GM18867 (cell line): ENCODE measurements at regions not wholly inside any gene's neighbourhood (a gene's known extent, or its start where the extent isn't known, plus 50 kb on each side); places are given as distances from the start of the nearest gene placed in this dataset.
"Not testable (repeated sequence)": the region's sequence is repeated elsewhere in the genome, so short reads cannot be mapped to it uniquely, and the experiment has no call there.

Experiments
- ATAC-seq: cut with Tn5 transposase; IDR thresholded peaks from one replicate; pipeline ENCODE4 v1.9.1; 2021; ENCODE audit warnings: mild to moderate bottlenecking, moderate library complexity; ENCODE audit not compliant: unreplicated experiment

- ATAC-seq = no peak
Measured at GRCh38 chr5:126677121-126677520, 76.4 kb downstream of the PHAX start.

GRCh38 chr5:126680191-126680817 is 79.6 kb downstream of the PHAX start:
- ATAC-seq = peak; percentile 53

GRCh38 chr5:126681314-126681713 is 80.6 kb downstream of the PHAX start:
- not testable (repeated sequence) for ATAC-seq

- ATAC-seq = no peak
Measured at GRCh38 chr5:126681970-126682369, 81.2 kb downstream of the PHAX start.

GRCh38 chr5:126682856-126683255 is 82.1 kb downstream of the PHAX start:
- no peak for ATAC-seq

GRCh38 chr5:126683912-126684311 is 83.2 kb downstream of the PHAX start:
- no peak for ATAC-seq

- not testable (repeated sequence) for ATAC-seq
Measured at GRCh38 chr5:126684656-126685442, 84.1 kb downstream of the PHAX start.

GRCh38 chr5:126686451-126687126 is 85.8 kb downstream of the PHAX start:
- no peak for ATAC-seq

- ATAC-seq = no peak
Measured at GRCh38 chr5:126692971-126693370, 84.0 kb upstream of the LMNB1 start.

- no peak for ATAC-seq
Measured at GRCh38 chr5:126693806-126694205, 83.1 kb upstream of the LMNB1 start.

- ATAC-seq = no peak
Measured at GRCh38 chr5:126694403-126694802, 82.5 kb upstream of the LMNB1 start.

GRCh38 chr5:126695091-126695490 is 81.8 kb upstream of the LMNB1 start:
- ATAC-seq = no peak

- no peak for ATAC-seq
Measured at GRCh38 chr5:126707080-126707479, 69.9 kb upstream of the LMNB1 start.

GRCh38 chr5:126715765-126716164 is 61.2 kb upstream of the LMNB1 start:
- no peak for ATAC-seq

GRCh38 chr5:126716861-126717260 is 60.1 kb upstream of the LMNB1 start:
- peak; percentile 51 for ATAC-seq

- no peak for ATAC-seq
Measured at GRCh38 chr5:126718236-126718868, 58.6 kb upstream of the LMNB1 start.

GRCh38 chr5:126720369-126720768 is 56.6 kb upstream of the LMNB1 start:
- ATAC-seq = no peak

- peak; percentile 74 for ATAC-seq
Measured at GRCh38 chr5:126723643-126724042, 53.3 kb upstream of the LMNB1 start.
